ENCODE measurements at regions not wholly inside any gene's neighbourhood (a gene's known extent, or its start where the extent isn't known, plus 50 kb on each side); places are given as distances from the start of the nearest gene placed in this dataset.
"Not testable (repeated sequence)": the region's sequence is repeated elsewhere in the genome, so short reads cannot be mapped to it uniquely, and the experiment has no call there.

DNA sequence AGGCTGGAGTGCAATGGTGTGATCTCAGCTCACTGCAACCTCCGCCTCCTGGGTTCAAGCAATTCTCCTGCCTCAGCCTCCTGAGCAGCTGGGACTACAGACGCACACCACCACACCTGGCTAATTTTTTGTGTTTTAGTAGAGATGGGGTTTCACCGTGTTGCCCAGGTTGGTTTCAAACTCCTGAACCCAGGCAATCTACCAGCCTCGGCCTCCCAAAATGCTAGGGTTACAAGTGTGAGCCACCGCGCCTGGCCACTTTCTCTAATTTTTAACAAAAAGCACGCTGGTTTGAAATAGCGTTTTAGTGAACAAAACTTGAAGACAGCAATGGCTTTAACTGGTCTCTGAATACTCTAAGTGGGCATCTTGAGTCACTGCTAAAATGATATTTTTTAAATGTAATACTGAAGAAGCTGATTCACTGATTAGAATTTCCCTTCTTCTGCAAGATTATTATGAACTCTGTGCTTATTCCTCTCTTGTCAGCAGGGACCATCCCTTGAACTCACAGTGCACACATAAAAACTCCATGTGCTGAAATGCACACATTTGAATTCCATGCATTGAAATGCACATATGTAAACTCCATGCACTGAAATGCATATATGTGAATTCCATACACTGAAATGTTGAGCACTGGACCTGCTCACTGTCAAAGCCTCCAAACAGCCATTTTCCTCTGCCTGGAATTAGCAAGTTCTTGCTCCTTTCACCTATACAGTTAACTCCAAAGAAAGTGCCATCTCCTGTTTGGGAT, 1411.5 kb upstream of the ACVR2A start:
- no peak for DNase-seq

DNA sequence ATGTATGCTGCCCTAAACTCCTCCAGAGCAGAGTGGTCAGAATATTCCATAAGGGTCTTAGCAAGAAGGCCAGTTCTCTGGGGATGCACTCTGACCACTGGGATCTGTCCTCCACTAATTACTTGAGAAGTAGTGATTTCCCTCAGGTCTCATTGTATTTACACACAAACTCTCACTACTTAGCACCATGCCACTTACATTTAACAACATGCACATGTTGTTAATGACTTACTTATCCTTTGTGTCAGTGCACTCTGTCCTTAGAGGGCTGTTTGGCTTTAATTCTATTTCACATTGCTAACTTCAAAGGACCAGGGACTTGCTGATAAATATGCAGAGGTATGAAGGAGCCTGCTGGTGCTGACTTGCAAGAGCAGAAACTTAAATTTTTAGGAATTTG, 1415.5 kb upstream of the ACVR2A start:
- DNase-seq = no peak

DNA sequence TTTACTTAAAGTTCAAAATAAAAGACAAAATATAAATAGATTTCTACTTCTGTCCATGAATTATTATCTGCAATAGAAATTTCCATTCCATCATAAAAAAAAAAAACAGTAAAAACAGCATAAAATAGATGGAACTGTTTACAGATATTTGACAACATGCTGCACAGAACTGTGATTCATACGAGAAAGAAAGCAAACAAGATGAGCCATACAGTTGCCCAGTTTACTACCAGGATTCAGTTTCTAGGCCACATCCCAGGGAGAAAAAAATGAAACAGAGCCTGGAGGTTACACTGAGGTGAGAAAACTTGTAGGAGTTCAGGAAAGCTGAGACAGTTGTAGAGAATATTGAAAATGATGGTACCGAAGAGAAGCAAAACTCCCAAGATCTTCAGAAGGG, 1426.9 kb upstream of the ACVR2A start:
- DNase-seq = no peak

DNA sequence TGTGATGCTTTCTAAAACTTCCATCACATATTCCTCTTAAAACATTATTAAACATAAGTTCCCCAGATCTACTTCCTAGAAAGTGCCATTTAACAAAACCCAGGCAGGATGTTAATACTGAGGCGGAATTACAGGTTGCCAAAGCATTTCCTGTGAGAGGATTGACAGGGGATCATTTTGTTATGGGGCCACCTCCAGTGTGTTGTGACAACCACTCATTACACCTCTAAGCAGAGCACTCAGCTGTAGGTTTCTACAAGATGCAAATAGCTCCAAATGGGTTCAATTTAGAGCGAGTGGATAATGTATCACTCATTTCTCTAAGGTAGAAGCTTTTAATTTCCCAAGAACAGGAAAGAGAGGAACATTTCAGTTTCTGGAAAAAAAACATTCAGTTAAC, 1429.5 kb upstream of the ACVR2A start:
- no peak for DNase-seq

DNA sequence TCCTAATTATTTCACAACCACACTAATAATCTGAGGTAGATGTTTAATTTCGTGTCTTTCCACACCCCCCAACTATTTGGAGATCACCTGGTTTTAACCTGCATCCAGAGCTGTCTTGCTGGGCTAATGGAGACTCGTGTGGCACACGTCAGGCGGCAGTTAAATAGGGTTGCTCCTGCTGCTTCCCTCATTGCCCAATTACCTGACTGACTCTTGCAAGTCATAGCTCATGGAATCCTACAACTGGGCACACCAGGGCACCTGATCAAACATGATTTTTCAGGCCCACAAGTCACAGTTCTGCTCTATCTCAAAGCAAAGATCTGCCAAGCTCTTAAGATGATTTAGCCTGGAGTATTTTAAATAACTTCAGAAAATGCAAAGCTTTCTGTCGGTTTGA, 1430.4 kb upstream of the ACVR2A start:
- DNase-seq = no peak

DNA sequence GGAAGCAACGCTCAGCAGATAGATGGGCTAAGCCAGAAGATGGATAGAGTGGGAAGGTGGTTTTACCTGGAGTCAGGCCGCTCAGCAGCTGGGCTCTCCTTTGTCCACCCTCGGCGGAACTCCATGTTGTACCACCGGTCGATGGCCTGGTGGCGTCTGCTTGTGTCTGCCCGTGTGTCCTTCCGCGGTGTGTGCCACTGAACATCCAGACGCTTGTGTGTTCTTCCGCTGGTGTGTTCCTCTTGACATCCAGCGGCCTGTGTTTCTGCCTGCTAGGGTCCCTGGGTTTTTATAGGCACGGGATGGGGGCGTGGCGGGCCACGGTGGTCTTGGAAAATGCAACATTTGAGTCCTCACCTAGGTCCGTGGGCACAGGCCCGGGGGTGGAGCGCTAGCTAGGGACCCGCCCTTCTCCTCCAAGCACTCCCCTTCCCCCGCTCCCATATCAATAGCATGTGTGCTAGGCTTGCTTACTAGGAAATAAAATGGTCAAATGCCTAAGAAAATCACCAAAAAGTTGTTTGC, 1431.7 kb upstream of the ACVR2A start:
- DNase-seq = no peak

DNA sequence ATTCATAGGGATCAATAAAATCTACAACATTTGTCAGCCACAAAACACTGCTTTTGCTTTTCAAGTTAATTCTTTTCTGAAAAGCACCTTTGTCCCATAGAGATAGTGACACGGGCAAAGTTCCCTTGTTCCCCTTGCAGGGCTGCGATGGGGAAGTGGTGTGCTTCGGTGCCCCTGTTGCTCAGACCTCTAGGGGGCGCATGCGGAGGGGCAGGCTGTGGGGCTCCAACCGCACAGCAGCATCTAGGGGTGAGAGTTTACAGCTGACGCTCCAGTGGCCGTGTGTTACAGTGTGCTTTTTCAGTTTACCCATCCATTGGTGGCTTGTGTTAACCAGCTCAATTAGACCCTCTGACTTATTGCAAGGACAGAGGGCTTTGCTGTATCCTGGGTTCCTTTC, 1432.2 kb upstream of the ACVR2A start:
- peak in 1 of 3 donors; percentile 1 for DNase-seq

DNA sequence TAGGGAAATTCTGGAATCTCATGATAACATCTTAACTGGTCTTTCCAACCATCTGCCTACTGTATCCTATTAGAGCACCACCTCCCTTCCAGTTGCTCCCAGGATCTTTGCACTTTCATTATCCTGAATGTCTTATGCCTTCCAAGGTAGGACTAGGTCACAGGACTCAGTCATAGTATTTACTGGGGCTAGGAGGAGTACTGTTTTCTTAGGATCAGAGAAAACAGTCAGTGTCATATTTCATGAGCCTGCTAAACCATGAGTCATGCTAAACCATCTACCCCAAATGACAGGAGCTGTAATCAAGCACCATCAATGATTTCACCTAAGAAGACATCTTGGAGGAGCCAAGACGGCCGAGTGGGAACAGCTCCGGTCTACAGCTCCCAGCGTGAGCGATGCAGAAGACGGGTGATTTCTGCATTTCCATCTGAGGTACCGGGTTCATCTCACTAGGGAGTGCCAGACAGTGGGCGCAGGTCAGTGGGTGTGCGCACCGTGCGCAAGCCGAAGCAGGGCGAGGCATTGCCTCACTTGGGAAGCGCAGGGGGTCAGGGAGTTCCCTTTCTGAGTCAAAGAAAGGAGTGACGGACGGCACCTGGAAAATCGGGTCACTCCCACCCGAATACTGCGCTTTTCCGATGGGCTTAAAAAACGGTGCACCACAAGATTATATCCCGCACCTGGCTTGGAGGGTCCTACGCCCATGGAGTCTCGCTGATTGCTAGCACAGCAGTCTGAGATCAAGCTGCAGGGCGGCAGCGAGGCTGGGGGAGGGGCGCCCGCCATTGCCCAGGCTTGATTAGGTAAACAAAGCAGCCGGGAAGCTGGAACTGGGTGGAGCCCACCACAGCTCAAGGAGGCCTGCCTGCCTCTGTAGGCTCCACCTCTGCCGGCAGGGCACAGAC, 1439.2 kb upstream of the ACVR2A start:
- not testable (repeated sequence) for DNase-seq

DNA sequence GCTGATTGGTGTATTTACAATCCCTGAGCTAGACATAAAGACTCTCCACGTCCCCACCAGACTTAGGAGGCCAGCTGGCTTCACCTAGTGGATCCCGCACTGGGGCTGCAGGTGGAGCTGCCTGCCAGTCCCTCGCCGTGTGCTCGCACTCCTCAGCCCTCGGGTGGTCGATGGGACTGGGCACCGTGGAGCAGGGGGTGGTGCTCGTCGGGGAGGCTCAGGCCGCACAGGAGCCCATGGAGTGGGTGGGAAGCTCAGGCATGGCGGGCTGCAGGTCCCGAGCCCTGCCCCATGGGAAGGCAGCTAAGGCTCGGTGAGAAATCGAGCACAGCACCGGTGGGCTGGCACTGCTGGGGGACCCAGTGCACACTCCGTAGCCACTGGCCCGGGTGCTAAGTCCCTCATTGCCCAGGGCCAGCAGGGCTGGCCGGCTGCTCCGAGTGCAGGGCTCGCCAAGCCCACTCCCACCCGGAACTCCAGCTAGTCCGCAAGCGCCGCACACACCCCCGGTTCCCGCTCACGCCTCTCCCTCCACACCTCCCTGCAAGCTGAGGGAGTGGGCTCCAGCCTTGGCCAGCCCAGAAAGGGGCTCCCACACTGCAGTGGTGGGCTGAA, 1441.2 kb upstream of the ACVR2A start:
- DNase-seq = not testable (repeated sequence)

DNA sequence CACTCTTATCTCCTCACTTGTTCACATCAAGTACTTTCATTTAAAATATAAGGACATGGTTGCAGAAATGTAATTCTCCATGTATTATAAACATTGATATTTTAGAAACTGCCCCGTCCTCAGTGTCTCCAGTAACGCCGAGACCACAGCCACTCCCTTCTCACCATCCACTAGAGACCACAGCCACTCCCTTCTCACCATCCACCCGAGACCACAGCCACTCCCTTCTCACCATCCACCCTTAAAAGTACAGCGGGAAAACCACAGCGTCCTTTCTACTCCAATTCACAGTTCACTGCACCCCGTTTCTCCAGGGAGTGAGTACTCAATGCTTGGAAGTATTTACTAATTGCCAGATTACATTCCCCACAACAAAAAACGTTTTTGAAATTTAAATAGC, 1452.2 kb upstream of the ACVR2A start:
- DNase-seq = no peak

DNA sequence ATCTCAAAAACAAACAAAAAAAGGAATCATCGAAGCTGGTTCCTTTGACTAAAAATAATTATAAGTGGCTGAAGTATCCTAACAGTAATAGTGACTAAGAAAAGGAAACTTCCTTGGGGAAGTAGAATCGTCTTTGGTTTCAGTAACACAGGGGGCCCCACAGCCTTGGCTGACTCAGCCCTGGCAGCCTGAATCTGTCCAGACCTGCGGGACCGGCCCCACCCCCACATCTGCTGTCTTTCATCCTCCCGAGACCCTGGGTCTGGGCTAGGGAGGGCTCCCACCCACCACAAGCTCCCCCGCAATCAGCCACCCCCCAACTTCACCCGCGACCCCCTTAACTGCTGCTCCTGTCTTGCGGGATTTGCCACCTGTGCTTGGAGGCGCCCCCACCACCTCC, 1452.6 kb upstream of the ACVR2A start:
- DNase-seq = peak; percentile 64 to 75 (median 74)

DNA sequence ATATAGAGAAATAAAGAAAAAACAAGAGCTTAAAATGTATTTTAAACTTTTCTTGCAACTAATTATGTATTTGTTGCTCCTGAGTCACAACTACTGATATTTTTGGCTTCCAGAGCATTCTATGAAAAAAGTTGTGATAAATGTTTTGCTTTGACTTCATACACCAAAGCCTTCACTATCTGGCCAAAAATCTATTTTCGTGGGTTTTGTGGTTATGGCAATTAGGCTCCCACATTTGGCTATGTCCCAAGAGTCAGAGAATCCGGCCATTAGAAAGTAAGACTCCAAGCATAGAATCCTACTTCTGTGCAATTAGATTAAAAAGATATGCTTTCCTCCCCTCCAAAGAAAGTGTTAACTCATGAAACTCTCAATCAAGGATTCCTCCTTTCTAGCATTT, 1456.1 kb upstream of the ACVR2A start:
- DNase-seq = no peak

DNA sequence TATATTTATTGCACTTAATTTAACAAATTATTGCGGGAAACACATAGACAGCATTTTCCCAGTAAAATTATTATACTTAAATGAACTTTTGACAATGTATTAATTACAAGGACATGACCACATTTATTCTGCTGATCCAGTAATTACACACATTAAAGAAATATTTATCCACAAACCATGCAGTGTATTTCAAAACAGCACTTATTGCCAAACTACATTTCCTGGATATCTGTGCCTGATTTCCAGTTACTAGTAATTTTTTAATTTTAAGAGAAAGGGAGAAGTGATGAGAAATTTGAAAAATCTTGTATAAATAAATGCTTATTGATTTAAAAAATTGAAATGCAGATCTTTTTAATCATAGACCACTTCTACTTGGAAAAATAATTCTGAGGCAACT, 1458.7 kb upstream of the ACVR2A start:
- DNase-seq = no peak

DNA sequence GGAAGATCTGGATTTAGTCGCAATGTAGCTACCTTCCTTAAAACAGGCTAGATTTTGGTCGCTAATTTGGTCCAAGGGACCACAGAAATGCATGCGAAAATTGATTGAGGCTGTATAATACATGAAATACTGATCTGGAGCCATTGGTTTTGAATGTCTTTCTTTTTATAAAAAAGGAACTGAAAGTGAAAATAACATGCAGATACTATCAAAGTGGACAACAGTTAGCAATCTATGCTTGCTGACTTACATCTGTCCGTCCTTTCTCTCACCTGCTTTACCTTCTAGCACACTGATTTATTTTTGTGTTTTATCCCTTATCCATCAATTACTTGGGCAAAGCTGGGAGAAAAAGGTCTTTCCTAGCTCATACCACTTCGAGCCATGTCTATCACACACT, 1459.8 kb upstream of the ACVR2A start:
- peak in 2 of 3 donors; percentile 18 to 23 for DNase-seq

DNA sequence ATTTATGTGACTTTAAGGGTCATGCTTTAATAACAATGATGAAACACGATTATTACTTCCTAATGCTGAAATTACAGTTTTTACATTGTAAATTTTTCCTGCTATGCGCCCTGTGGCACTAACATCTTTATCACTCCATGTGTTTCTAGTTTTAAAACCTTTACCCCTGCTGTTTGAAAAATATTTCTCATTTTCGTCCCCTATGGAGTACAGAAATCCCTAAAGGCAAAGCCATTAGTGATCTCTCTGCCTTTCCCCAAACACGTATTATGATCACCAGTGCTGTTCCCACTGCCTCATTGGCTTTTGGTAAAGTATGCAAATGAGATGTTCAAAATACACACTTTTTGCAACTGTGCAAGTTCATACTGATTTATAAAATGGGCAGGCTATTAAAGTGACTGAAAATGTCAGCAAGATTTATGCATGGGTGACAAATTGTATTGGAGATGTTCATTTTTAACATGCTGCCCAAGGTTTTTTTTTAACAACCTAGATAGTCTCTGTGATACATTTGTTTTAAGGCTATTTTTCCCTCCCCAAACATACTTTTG, 1468.2 kb upstream of the ACVR2A start:
- DNase-seq = no peak

DNA sequence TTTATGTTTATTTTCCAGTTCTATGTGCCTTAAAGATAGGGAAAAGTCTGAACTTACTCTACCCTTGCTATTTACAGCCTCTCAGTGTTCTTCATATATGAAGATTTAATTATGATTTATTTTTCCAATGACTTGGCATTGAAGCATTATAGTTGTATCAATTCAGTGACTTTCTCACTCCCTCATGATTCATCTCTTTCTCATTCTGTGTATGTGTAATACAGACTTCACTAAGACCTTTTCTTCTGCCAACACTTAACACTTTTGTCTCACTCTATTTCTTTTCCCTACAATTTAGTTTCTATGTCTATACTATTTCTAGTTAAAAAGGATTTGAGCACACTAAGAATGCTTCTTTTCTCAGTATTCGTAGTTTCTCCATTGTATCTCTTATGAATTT, 1470.3 kb upstream of the ACVR2A start:
- no peak for DNase-seq

DNA sequence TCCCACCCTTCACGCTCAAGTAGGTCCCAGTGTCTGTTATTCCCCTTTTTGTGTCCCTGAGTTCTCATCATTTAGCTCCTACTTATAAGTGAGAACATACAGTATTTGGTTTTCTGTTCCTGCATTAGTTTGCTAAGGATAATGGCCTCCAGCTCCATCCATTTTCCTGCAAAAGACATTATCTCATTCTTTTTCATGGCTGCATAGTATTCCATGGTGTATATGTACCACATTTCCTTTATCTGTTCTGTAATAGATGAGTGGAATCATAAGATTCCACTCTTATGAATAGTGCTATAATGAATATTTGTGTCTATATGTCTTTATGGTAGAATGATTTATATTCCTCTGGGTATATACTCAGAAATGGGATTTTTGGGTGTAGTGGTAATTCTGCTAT, 1473.5 kb upstream of the ACVR2A start:
- not testable (repeated sequence) for DNase-seq

DNA sequence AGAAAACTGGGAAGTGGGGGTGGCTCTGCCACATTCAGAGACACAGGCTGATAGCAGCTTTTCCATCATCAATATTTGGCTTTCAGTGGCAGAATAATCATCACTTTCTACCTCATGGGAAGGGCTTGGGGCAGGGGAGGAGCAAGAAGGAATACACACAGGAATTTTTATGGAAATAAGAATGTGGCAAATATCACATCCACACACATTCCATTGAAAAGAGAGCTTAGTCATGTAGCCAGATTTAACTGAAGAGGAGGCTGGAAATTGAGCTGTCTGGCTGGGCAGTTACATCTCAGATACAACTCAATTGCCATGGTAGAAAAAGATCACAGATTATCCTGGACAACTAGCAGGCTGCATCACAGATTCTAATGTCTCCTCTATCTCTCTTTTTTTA, 1474.0 kb upstream of the ACVR2A start:
- DNase-seq = no peak

DNA sequence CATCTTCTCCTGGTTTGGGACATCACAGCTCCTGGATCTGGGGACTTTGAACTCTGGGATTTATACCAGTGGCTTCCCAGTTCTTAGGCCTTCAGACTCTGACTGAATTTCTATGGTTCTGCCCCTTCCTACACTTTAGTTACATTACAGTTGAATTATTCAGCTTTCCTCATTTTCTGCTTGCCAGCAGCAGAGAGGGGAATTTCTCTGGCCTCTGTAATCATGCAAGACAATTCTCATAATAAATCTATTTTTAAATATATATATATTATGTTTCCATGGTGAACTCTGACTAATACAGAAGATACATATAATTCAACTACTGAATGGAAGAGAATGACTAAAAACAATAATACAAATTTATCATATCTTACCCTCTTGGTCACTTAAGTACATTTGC, 1478.6 kb upstream of the ACVR2A start:
- DNase-seq = no peak

DNA sequence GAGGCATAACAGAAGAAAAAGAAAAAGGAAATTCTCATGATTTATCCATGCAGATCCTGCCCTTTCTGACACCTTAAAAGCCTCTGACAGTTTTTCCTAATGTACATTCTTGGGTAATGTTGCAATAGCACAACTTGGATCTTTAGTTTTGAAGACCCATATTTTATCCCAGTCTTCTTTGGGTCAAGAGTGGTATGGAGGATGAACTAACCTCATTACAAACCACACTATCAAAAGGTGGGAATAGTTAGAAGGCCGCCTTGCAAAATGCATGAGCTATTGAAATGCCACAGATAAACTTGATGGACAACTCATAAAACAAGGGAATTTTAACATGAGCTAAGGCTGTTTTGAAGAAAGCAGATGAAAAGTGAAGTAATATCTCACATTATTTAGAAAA, 1479.8 kb upstream of the ACVR2A start:
- DNase-seq = no peak

DNA sequence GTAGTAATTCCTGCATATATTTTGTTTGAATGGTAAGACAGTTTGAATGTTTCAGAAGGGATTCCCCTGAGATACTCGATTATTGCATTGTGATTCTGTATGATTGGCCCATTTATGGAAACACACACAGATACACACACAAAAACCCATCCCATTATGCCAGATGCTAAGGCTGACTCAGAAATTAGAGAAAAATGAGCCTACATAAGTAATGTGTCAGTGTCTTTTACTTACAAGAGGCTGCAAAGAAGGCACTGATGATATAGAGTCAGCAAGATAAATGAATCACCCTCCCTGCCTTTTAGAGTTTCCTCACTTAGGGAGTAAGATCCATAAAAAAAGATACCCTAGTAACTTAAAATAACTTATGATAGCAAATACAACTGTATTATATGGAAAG, 1481.1 kb upstream of the ACVR2A start:
- no peak for DNase-seq

DNA sequence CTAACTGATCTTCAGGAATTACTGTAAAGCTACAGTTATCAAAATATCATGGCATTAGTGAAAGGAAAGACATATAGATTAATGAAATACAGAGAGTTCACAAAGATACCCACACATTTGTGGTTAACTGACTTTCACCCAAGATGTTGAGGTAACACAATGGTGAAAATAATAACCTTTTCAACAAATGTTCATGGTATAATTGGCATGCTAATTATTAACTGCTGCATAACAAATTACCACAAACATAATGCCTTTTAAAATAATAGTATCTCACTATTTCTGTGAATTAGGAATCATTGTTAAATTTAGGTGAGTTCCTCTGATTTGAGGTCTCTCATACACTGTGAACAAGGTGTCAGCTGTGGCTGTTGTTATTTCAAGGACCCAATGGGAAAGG, 1493.1 kb upstream of the ACVR2A start:
- no peak for DNase-seq

DNA sequence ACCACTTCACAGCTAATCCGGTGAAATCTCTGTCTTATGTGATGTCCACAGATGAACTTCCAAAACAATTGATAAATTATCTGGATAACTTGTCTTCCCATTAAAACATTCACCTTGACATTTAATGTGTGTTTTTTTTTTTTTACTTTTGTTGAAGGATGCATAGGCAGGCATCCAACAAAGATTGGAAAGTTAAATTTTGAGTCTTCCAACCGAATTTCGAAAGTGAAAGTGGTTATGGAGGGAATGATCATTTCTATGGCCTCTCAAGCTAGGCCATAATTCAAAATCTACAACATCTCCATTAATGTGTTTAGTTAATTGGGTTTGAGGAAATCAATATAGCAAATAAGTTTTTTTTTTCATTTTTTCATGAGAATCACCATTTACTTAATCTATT, 1495.5 kb upstream of the ACVR2A start:
- no peak for DNase-seq

All from suppressor macrophage treated with lipopolysaccharide for 1 hour (primary cell).